Pulmonary artery endothelial cell (primary cell): ENCODE measurements at regions not wholly inside any gene's neighbourhood (a gene's known extent, or its start where the extent isn't known, plus 50 kb on each side); places are given as distances from the start of the nearest gene placed in this dataset.
"Not testable (repeated sequence)": the region's sequence is repeated elsewhere in the genome, so short reads cannot be mapped to it uniquely, and the experiment has no call there.

Experiments used
- DNase-seq: peaks from one replicate; pipeline ENCODE4 v3.0.0-alpha.2; 2011; ENCODE audit warnings: low read depth, low spot score

- DNase-seq, result no peak
These were observed 437.9 kb upstream of the MAOA start for GRCh38 chrX:43218198-43218597.

GRCh38 chrX:43224496-43224895 is 431.6 kb upstream of the MAOA start:
- DNase-seq, result no peak

GRCh38 chrX:43225626-43226328 is 430.3 kb upstream of the MAOA start:
- DNase-seq, result no peak

- no peak for DNase-seq
These were observed 417.6 kb upstream of the MAOA start for GRCh38 chrX:43238461-43238945.

GRCh38 chrX:43239356-43239755 is 416.7 kb upstream of the MAOA start:
- no peak for DNase-seq

GRCh38 chrX:43255596-43255995 is 400.5 kb upstream of the MAOA start:
- DNase-seq, result no peak

GRCh38 chrX:43266487-43266886 is 389.6 kb upstream of the MAOA start:
- no peak for DNase-seq

GRCh38 chrX:43267652-43268051 is 388.4 kb upstream of the MAOA start:
- no peak for DNase-seq

GRCh38 chrX:43269201-43269600 is 386.9 kb upstream of the MAOA start:
- DNase-seq, result no peak

GRCh38 chrX:43277879-43278278 is 378.2 kb upstream of the MAOA start:
- DNase-seq, result no peak

GRCh38 chrX:43278440-43278839 is 377.7 kb upstream of the MAOA start:
- no peak for DNase-seq

- DNase-seq, result no peak
These were observed 376.7 kb upstream of the MAOA start for GRCh38 chrX:43279341-43279808.

- no peak for DNase-seq
These were observed 372.9 kb upstream of the MAOA start for GRCh38 chrX:43283187-43283586.

GRCh38 chrX:43311625-43312024 is 344.5 kb upstream of the MAOA start:
- DNase-seq, result not testable (repeated sequence)

GRCh38 chrX:43313035-43313434 is 343.1 kb upstream of the MAOA start:
- no peak for DNase-seq

- DNase-seq, result no peak
These were observed 341.6 kb upstream of the MAOA start for GRCh38 chrX:43314525-43314924.

- no peak for DNase-seq
These were observed 340.5 kb upstream of the MAOA start for GRCh38 chrX:43315622-43316021.

- DNase-seq, result no peak
These were observed 340.0 kb upstream of the MAOA start for GRCh38 chrX:43316146-43316545.

GRCh38 chrX:43317378-43317777 is 338.7 kb upstream of the MAOA start:
- DNase-seq, result no peak

- no peak for DNase-seq
These were observed 327.6 kb upstream of the MAOA start for GRCh38 chrX:43328358-43328946.

GRCh38 chrX:43333543-43333942 is 322.6 kb upstream of the MAOA start:
- DNase-seq, result no peak

GRCh38 chrX:43345166-43345565 is 310.9 kb upstream of the MAOA start:
- DNase-seq, result no peak

- DNase-seq, result peak; percentile 1
These were observed 306.7 kb upstream of the MAOA start for GRCh38 chrX:43349363-43349762.
